ENCODE measurements at regions not wholly inside any gene's neighbourhood (a gene's known extent, or its start where the extent isn't known, plus 50 kb on each side); places are given as distances from the start of the nearest gene placed in this dataset.

DNA sequence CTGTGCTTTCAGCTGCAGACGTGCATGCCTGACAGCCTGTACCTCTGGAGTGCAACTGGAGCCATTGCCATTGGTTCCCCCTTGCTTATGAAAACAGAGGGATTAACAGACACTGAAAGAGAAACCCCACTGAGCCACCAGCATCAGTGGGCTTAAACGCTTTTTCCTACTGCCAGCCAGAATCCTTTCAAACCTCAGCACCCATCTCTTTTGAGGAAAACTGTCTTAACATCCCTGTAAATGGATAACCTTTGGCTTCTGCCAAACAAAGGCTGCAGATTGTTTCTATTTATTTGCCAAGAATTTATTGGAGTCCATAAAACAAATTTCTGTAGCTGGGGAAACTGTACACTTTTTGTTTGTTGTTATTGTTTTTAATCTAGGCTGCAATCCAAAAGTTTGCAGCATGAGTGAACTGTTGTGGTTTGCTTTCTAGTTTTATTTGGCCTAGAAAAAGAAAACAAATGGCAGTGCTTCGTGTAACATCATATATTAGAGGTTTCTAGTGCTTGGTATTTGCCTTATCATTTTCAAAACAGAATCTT, 369.2 kb upstream of the IL12A start:
- DNase-seq (ENCODE audit: low spot score), result no peak

DNA sequence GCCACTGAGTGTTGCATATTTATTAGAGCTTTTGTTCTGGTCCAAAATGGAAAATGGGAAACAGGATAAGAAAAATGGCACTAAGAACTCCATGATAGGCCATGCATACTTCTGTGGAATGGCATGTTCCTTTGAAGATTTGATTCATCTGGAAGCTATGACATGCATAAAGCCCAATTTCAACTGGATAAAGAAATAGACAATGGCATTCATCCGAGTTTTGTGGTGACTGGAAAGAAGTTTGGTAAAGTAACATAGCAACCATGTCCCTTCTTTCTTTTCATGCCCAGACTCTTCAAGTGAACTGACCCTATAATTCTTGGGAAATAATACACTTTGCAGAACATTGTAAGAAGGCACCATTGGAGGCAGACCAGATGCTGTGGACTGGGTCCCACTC, 368.4 kb upstream of the IL12A start:
- no peak for DNase-seq (ENCODE audit: low spot score)

DNA sequence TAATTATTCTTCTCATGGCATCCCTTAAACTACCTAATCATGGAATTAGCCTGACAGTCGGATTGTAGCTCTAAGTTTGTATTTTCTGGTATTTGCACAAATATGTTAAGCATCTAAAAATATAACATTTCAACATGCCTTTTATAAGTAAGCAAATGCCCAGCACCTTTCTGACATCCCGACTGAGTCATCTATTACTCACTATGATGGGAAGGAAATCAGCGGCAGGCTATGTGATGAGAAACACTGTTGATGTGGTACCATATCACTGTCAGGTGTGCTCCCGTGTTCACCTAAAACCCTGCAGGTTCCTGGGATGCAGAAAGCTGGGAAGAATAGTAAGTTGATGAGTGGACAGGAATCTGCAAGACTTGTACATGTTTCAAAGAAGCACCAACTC, 367.8 kb upstream of the IL12A start:
- no peak for DNase-seq (ENCODE audit: low spot score)

DNA sequence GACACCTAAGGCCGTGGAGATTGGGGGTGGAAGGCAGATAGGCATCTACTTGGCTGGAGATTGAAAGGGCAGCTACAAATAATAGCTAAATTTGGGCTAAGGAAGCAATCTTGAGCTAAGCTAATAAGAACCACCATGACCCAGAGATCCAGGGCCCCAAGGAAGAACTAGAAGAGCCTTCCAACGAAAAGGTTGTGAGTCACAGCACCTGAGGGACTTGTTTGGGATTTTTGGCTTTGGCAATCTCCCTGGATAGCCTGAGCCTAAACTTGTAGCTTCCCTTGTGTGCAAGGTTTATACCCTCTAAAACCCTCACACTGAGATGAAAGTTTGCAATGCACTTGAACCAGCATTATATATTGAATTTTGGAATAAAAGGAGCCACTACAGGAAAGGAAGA, 364.0 kb upstream of the IL12A start:
- no peak for DNase-seq (ENCODE audit: low spot score)

DNA sequence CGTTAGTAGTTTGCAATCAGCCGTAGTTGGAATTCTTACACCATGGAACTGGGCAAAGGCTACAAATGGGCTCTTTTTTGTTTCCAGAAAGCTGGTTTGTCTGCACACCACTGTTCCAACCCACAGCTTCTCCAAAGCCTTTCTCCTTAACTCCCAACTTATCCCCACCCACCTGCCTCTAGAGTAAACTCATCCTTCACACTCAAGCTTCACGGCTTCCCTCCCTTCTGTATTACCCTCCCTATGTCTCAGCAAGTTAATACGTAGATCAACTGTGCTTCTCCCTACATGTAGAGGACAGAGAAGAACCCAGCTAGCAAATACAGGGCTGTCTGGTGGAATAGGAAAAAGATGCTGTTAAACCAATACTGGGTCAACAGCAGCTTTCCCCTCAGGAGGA, 363.0 kb upstream of the IL12A start:
- DNase-seq (ENCODE audit: low spot score), result no peak

DNA sequence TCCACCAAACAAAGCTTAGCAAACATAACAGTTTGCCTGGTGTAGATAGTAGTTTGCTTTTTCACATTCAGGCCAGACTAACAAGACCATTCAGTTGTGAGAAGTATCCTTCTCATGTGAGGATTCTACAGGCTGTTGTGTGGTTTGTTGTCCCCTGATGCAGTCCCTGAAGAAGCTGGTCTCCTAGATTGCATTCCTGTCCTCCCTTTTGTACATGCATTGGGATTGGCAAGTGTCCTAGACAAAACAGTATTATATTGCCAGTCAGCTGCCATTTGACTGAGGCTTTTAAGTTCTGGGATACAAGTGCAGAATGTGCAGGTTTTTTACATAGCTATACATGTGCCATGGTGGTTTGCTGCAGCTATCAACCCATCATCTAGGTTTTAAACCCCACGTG, 362.0 kb upstream of the IL12A start:
- no peak for DNase-seq (ENCODE audit: low spot score)

DNA sequence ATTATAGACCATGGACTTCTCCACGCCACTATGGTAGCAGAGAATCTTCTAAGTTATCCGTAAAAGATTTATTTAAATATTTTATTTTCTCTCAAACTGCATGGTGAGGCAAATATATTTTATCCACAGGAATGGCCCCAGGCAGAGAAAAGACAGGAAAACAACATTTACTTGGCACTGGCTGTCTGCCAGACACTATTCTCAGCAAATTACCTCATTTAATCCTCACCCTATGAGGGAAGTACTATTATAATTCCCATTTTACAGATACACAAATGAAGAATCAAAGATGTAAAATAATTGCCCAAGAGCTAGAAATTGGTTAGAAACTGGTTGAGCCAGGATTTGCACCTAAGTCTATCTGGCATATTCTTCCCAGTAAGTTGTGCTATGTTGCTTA, 361.4 kb upstream of the IL12A start:
- DNase-seq (ENCODE audit: low spot score), result no peak

DNA sequence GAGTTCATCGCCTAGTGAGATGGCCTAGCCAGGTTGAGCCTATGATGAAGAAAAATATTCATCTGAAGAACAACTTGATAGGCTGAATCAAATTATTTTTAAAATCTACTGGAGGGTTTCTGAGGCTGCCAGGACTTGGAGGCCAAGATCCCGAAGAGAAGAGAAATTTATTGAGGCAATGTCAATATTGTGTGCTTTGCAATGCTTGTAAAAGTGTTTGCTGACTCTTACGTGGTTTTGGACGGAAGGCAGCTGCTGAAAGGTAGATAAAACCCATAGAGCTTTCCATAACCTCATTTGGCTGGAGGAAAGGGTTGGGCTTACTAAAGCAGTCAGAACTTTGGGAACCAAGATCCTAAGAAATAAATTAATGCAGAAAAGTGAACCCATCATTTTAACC, 361.0 kb upstream of the IL12A start:
- DNase-seq (ENCODE audit: low spot score), result no peak

DNA sequence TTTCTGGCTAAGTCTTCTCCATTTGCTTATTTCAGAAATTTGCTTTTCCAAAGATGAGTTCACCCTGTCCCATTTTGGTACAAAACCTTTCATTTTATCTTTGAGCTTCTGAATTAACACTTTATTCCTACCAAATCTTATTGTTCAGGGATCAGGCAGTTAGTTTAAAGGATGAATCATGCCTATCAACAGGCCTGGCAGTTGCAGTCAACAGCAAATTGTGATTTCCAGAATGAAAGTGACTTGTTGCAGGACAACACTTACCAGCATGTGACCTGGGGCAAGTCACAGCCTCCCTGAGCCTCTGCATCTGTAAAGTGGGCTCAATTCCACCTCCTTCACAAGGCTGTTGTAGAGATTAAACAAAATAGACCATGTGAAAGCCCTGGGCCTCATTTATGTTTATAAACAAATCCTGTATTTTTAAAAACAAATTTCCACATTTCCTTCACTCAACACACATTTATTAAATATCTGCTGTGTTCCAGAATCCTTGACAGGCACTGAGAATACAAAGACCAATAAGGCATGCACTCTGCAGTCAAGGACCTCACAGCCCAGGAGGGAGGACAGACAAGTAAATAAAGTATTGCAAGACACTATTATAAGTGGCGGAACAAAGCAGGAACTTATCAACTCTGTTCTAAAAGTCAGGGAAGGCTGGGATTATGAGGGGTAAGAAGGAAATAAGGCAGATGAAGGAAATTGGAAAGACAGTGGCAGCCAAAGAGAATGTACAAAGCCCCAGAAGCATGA, 359.1 kb upstream of the IL12A start:
- DNase-seq (ENCODE audit: low spot score), result no peak

DNA sequence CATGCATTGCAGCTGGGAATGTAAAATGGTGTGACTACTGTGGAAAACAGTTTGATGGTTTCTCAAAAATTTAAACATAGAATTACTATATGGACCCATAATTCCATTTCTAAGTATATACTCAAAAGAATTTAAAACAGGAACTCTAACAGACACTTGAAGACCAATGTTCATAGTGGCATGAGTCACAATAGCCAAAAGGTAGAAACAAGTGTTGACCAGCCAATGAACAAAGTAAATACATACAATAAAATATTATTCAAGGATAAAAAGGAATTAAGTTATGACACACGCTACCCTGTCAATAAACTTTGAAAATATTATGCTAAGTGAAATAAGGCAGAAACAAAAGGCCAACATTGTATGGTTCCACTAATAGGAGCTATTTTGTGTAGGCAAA, 357.4 kb upstream of the IL12A start:
- DNase-seq (ENCODE audit: low spot score), result no peak

DNA sequence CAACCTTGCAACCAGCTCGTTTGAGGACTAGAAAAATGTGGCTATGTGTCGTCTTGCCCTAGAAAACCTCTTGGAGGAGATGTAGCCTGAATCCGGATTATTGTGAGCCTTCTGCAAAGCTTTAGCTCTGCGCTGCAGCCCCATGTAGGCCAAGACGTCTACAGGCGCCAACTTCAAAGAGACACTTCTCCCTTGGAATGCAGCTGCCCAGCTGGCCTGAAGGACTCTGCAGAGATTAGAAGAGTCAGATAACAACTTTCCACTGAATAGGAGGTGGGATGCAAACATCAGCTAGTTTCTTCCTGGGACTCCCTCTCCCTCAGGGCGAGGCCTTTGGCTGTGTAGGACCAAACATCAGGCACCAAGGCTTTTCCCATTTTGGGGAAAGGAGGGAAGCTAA, 356.5 kb upstream of the IL12A start:
- no peak for DNase-seq (ENCODE audit: low spot score)

DNA sequence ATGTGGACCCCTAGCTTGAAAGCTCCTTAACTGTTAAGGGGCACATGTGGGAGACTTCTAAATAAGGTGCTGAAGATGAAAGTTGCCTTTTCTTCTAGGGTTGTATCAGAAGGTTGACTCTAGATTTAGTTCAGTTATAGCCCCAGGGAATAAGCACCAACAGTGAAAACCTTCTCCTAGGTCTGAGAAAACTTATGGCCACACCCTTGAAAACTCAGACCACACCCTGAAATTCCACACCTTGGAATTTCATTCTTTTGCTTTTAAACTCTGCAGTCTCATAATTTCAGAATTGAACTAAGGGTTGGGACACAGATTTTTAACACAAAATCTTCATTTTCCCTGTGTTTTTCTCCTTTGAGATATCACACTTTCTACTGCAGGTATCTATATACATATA, 355.8 kb upstream of the IL12A start:
- no peak for DNase-seq (ENCODE audit: low spot score)

DNA sequence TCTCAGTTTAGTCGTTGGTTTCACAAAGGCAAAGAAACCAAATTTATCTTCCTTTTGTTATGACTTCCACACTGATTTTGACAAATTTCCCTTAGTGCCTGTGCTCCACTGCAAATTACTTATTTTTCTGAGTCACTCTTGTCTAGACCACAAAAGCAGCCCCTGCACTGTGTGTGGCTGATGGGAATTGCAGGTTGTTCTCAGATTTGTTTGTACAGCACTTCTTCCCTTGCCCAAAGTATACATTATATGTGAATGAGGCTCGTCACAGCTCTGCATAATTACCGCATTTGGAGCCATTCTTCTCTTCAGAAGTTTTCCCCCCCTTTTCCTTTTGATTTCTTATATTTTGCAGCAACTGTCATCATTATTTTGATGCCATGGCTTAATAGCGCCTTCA, 354.2 kb upstream of the IL12A start:
- DNase-seq (ENCODE audit: low spot score), result no peak

DNA sequence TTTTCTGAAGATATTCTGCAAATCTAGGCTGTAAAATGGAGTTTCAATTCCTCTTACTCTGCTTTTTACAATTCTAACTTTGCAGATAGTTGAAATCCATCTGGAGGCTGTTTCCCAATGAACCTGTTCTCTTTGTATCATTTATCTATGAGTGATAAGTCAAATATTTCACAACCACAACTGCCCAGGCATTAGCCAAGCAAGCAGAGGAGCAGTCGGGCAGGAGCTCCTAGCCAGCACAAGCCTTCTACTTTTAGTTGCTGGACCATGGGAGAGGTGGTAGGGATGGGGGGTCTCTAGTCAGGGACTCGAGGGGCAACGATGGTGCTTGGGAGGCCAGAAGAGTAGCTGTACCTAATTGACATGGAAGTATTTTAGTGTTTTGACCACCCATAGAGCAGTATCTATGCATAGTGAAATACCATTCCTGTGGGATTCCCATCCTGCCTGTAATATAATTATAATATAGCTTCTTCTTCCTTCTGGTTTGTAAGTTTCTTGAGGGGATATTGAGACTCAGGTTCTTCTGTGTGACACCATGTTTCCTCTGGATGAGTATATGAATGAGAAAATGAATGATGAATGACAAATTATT, 353.5 kb upstream of the IL12A start:
- DNase-seq (ENCODE audit: low spot score), result no peak

DNA sequence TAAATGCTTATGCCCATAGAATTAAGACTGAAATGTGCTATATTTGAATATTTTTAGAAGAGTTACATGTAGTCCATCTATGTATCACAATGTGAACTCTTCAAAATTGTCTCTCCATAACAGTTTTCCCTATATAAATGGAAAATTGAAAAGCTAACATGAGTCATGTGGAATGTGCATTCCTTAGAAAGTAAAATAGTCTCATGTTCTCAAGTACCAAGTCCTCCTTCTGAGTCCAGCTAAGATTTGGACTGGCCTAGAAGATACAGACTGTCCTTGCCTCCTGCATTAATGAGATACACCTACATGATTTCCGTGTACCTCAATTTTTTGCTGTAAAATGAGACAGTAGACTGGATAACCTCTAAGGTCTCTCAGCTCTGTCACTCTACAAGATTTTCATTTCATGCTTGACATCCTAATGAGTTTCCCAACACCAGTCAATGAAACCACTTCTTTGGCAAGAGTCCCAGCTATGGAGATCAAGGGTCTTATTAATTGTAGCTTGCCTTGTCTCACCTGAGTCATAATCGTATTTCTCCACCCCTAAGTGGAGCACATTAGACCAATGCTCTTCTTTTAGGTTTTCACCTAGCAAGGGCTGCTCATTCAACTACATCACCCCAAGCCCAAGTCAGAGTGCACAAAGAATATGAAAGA, 350.6 kb upstream of the IL12A start:
- no peak for DNase-seq (ENCODE audit: low spot score)

DNA sequence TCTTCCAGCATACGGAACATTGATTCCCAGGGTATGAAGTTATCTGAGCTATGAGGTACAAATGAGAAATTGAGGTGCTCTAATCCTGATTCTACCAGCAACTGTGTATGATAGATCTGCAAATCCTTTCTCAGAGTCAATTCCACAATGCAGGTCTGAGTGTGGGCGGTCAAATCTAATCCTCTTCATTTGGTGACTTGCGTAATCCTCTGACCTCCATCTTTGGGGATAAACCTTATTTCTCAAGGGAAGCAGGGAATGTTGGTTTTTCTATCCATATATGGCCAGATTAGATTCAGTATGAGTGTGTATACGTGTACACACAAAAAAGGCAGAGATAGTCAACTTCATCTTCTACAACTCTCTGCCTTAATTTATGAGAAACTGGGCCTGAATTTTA, 348.4 kb upstream of the IL12A start:
- no peak for DNase-seq (ENCODE audit: low spot score)

DNA sequence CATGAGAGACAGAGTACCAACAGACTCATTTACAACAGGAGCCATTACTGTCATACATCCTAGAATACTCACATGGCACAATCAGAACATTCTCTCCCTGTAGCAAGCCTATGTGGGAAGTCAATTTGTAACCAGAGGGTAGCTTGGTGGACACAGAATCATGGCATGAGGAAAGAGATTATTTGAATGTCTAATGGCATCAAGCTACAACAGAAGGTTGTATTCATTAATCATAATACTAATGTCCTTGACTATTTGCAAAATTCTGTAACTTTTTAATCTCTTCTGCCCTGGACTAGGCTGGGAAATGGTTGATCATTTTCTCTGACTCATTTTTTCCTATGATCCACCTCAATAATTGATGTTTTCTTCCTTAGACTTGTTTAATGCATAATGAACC, 345.2 kb upstream of the IL12A start:
- DNase-seq (ENCODE audit: low spot score), result no peak

DNA sequence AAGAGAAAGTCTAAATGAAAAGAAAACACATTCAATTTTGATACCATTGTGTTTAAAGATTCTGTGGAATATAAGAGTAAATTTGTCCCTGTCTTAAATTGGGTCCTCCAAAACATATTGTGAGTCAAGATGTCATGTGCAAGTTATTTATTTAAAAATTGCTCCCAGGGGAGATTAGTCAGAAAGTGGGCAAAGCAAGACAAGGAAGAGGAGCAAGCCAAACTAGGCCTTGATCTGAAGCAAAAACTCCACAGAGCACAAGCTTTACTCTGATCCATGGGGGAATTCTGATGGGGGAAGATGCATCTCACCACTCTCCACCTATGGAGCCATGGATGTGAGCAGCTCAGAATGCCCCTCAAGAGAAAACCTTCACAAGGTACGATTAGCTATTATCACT, 342.8 kb upstream of the IL12A start:
- DNase-seq (ENCODE audit: low spot score), result no peak

DNA sequence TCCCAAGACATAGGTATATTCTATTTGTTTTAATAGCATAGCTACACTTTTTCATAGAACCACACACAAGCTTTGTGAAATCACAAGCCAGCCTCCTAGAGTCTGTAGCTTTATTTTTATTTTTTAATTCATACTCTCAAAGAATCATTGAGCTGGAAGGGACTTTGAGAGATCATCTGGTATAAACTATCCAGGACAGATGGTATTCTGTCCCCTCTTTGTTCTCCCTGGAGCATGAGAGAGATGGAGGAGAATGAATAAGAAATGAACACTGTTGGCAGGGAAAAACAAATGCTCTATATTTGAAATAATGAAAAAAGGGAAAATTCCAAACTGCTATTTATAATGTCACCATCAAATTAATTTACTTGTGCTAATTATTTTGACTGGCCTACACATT, 338.7 kb upstream of the IL12A start:
- DNase-seq (ENCODE audit: low spot score), result no peak

DNA sequence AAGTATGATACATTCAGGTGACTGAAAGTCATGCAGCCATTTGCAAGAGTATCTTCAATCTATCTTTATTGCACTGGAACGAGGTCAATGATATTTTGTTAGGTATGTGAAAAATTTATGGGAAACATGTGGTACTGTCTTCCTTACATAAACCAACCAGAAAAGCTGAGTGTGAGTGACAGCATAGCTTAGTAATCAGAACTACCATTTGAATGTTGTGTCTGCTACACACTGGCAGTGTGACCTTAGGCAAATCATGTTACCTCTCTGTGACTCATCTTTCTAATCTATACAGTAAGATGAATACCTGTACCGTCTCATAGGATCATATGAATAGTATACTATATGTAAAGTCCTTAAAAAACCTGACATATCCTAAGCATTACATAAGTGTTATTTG, 337.9 kb upstream of the IL12A start:
- no peak for DNase-seq (ENCODE audit: low spot score)

DNA sequence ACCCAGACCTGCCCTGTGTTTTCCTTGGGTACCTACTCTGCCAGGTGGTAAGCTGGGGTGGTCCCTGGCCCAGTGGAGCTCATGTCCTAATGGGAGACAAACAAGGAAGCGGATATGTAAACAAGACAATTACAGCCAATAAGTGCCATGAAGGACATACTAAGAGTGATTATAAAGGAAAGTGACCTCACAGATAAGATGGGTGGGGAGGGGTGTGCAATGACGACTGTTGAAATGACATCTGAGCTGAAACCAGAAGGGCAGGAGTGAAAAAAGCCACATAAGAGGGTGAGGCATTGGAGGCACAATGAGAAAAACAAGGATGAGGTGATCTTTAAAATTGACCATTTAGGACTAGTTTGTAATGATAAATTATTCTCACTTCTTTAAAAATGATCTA, 336.2 kb upstream of the IL12A start:
- no peak for DNase-seq (ENCODE audit: low spot score)

DNA sequence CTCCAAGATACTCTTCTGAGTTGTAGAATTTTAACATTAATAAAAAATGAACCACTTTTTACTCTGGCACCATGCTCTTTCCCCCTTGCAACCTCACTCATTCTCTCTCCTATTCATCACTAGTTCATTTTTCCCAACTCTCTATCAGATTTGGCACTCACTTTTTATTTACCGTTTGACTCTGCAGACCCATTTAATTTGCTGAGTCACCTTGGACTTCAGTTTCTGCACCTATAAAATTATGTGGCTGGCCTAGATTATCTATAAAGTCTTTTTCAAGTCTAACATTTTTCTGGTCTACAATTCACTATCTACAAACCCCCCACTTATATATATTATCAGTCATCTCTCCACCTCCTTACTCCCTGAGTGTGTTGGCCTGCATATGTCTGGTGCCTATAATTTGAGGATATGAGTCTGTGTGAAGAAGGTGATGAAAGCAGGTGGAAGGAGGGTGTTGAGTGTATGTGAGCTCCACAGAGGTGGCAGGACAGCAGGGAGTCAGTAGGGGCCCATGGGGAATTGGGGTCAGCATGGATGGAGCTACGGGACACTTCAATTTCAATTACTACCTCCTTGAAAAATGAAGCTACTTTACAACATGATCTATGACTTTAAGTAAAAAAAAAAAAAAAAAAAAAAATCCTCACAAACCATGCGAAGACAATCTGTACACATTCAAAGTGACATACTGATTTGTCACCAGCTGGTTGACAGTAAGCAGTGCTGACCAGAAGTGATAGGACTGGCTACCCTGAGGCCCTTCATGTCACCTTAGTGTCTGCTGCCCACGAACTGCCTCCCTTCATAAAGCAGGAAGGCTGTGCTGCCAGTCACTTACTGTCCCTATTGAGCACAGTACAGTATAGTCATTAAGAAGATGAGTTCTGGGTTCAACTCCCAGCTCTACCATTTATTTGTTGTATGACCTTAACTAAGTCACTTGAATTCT, 334.2 kb upstream of the IL12A start:
- DNase-seq (ENCODE audit: low spot score), result no peak

Measured in CD4-positive, alpha-beta T cell treated with Interleukin-15 for 4 hours (primary cell).